Thoracic aorta (tissue), 2 donors: ENCODE measurements at regions not wholly inside any gene's neighbourhood (a gene's known extent, or its start where the extent isn't known, plus 50 kb on each side); places are given as distances from the start of the nearest gene placed in this dataset.

Source experiments
- ATAC-seq: fragments of 150-250 bp; one replicate; pipeline ENCODE4 v1.8.0; 2017; ENCODE audit warnings: low read depth; ENCODE audit not compliant: insufficient number of reproducible peaks, low FRiP score
- DNase-seq: peaks from one replicate; pipeline ENCODE4 v3.0.0-alpha.2; 2020; ENCODE audit warnings: low spot score
- H3K27ac ChIP-seq, 2 donors: fragments of 200-600 bp; sonication (generic); 1 replicate in 1 of 2; 2 replicates in 1 of 2; pipeline ENCODE4 v1.5.1; 2016; ENCODE audit warnings: mild to moderate bottlenecking in 2 of 2, moderate library complexity in 2 of 2
- H3K27me3 ChIP-seq: fragments of 200-600 bp; sonication (generic); replicated peaks from 2 replicates; pipeline ENCODE4 v1.6.0; 2016; ENCODE audit warnings: mild to moderate bottlenecking; ENCODE audit not compliant: insufficient read depth
- H3K36me3 ChIP-seq: fragments of 200-600 bp; sonication (generic); one replicate; pipeline ENCODE4 v1.5.1; 2016
- H3K4me1 ChIP-seq, 2 donors: fragments of 200-600 bp; sonication (generic); 1 replicate in 1 of 2; 2 replicates in 1 of 2; pipeline versions ENCODE4 v1.5.1 to v1.6.0; 2016; ENCODE audit warnings: low read depth in 2 of 2, mild to moderate bottlenecking in 1 of 2; ENCODE audit not compliant: control insufficient read depth in 1 of 2
- H3K4me3 ChIP-seq: fragments of 200-600 bp; sonication (generic); 2 replicates; pipeline ENCODE4 v1.5.1; 2016; ENCODE audit warnings: mild to moderate bottlenecking
- H3K9me3 ChIP-seq: fragments of 200-600 bp; sonication (generic); 2 replicates; pipeline ENCODE4 v1.5.1; 2016
- TF ChIP-seq, protein P1 (sequence below): fragments of 200-600 bp; sonication (generic); IDR thresholded peaks from one replicate; pipeline ENCODE4 v1.5.1; 2019; ENCODE audit warnings: antibody characterized with exemption

DNA sequence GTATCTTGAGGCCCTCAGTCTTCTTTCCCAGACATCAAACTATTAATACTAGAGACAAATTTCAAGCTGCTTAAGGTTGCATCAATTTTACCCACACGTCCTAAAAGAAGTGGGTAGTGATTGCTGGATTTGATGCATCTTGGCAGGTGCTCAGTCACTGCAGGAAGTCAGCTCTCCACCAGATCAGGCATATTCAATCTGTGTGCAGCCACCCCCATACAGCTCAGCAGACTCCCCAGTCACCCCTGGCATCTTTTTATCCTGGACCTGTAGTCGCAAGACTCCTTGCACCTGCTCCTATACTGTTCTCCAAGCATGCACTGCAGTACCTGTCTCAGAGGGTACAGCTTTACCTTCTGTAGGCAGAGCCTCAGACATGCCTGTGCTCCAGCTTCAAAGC, 343.1 kb upstream of the ISX start:
- H3K27me3 ChIP-seq = no peaks in the 10 kb centered on the region
- no peaks in the 10 kb centered on the region for H3K4me1 ChIP-seq
- no peak for DNase-seq
- no peak overlapping the region for H3K27ac ChIP-seq
- H3K4me3 ChIP-seq = no peak overlapping the region
- ATAC-seq = no peak
- H3K36me3 ChIP-seq = no peaks in the 10 kb centered on the region
- TF ChIP-seq, protein P1, sequence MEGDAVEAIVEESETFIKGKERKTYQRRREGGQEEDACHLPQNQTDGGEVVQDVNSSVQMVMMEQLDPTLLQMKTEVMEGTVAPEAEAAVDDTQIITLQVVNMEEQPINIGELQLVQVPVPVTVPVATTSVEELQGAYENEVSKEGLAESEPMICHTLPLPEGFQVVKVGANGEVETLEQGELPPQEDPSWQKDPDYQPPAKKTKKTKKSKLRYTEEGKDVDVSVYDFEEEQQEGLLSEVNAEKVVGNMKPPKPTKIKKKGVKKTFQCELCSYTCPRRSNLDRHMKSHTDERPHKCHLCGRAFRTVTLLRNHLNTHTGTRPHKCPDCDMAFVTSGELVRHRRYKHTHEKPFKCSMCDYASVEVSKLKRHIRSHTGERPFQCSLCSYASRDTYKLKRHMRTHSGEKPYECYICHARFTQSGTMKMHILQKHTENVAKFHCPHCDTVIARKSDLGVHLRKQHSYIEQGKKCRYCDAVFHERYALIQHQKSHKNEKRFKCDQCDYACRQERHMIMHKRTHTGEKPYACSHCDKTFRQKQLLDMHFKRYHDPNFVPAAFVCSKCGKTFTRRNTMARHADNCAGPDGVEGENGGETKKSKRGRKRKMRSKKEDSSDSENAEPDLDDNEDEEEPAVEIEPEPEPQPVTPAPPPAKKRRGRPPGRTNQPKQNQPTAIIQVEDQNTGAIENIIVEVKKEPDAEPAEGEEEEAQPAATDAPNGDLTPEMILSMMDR = no peak
- peaks cover 7% of the 10 kb centered on the region for H3K9me3 ChIP-seq

DNA sequence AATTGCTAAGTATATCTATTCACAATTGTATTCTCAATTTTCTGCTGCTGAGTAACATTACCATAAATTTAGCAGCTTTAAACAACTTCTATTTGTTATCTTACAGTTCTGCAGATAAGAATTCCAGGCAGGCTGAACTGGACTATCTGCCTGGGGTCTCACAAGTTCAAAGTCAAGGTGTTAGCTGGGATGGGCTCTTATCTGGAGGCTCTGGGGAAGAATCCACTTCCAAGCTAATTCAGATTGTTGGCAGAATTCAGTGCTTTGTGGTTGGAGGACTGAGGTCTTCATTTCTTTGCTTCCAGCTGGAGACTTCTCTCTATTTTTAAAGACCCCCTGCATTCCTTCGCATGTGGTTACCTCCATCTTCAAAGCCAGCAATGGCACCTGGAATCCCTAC, 329.9 kb upstream of the ISX start:
- no peaks in the 10 kb centered on the region for H3K9me3 ChIP-seq
- ATAC-seq (no peak), DNase-seq (no peak)
- H3K4me3 ChIP-seq = no peak overlapping the region
- H3K27ac ChIP-seq = no peak overlapping the region
- H3K4me1 ChIP-seq = no peaks in the 10 kb centered on the region
- TF ChIP-seq, protein P1 = no peak
- no peaks in the 10 kb centered on the region for H3K36me3 ChIP-seq
- no peaks in the 10 kb centered on the region for H3K27me3 ChIP-seq

DNA sequence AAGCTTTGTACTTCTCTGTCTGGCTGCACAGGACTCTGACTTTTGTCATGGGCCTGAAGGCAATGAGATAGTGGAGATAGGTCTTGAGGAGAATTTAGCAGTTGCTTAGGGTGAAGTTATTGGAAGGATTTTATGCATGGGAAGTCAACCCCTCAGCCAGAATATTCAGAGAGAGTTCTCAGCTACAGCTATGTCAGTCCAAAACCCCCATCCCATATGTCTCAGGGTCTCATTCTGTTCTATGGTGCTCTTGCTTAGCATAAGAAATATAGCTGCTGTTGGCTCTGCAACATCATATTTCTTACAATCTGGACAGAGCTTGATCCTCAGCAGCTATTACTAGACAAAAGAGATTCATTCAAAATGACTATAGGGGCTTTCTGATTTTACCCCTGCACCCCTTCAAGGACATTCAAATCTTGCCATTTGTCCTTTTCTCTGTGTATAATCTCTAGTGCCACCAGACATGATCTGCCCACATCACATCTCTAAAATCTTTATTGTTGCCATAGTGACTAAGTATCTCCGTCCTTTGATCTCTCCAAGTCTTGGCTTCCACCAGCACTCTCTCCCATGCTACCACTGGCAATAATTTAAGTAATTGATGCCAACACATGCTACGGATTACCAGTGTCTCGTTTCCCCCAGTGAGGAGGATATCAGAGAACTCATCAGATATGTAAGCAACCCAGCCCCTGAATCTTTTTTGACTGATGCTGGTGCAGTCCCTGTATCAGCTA, 327.1 kb upstream of the ISX start:
- ATAC-seq (no peak), DNase-seq (no peak)
- Histone ChIP-seq H3K36me3 (no peaks in the 10 kb centered on the region), H3K4me1 (no peaks in the 10 kb centered on the region), H3K9me3 (no peaks in the 10 kb centered on the region), H3K4me3 (no peak overlapping the region), H3K27me3 (no peaks in the 10 kb centered on the region), H3K27ac (no peak overlapping the region)
- TF ChIP-seq, protein P1 = no peak

DNA sequence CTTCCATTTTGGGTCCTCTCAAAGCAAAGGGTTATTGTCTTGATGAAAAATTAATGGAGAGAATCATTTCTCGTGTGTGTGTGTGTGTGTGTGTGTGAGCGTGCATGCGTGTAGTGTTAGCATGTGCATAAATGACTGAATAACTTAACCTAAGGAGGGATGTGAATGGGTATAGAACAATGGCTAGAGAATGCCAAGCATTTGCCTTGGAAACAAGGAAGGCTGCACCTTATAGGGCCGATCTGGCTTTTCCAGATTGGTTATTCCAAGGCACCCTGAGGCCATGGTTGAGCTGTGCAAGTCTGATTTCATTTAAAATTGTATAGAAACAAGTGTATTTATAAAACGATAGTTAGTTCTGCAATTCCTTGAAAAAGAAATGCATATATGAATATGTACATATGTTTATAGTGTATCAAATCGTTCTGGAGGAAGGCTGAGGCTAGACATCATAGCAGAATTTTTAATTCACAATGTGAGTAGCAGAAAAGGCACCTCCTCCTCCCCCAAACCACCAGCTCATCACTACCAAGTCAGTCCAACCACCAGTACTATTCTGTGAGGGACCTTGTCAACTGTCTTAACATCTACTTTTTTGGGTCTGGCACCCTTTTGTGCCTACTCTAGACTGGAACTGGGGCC, 322.7 kb upstream of the ISX start:
- H3K36me3 ChIP-seq = no peaks in the 10 kb centered on the region

More for the DNA sequence above, 322.7 kb upstream of the ISX start:
- Histone ChIP-seq H3K9me3 (no peaks in the 10 kb centered on the region), H3K27ac (no peak overlapping the region), H3K4me1 (no peaks in the 10 kb centered on the region), H3K4me3 (no peak overlapping the region), H3K27me3 (no peaks in the 10 kb centered on the region)
- DNase-seq (no peak), ATAC-seq (no peak)
- TF ChIP-seq, protein P1 = no peak
